ENCODE measurements at regions not wholly inside any gene's neighbourhood (a gene's known extent, or its start where the extent isn't known, plus 50 kb on each side); places are given as distances from the start of the nearest gene placed in this dataset.
"Not testable (repeated sequence)": the region's sequence is repeated elsewhere in the genome, so short reads cannot be mapped to it uniquely, and the experiment has no call there.

DNA sequence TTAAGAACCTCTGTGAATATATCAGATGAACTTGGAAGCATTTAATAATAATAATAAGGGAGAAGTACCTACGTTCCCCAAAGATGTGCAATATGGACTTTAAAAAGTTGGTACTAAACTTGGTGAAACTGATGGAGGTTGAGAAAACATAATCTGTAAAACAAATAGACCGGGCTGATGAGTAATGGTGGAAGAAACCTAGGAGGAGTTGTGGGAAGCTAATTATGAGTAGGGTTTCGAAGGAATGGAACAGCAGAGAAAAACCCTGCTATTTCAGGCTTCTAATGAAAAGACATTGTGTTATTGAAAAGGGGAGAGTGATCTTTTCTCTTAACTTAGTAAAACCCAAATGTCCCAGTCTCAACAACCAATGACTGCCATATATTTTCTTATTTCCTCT lies 229.3 kb downstream of the PCSK1 start:
- intact Hi-C loops (cut with DNase I; ENCODE audit: low total_unique reads): no loop called here
- DNase-seq (ENCODE audit: low spot score in 2 of 2): no peak
- no peak for TF ChIP-seq POLR2A (IDR thresholded peaks at IDR 0.05)
- TF ChIP-seq, protein P1, sequence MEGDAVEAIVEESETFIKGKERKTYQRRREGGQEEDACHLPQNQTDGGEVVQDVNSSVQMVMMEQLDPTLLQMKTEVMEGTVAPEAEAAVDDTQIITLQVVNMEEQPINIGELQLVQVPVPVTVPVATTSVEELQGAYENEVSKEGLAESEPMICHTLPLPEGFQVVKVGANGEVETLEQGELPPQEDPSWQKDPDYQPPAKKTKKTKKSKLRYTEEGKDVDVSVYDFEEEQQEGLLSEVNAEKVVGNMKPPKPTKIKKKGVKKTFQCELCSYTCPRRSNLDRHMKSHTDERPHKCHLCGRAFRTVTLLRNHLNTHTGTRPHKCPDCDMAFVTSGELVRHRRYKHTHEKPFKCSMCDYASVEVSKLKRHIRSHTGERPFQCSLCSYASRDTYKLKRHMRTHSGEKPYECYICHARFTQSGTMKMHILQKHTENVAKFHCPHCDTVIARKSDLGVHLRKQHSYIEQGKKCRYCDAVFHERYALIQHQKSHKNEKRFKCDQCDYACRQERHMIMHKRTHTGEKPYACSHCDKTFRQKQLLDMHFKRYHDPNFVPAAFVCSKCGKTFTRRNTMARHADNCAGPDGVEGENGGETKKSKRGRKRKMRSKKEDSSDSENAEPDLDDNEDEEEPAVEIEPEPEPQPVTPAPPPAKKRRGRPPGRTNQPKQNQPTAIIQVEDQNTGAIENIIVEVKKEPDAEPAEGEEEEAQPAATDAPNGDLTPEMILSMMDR (IDR thresholded peaks at IDR 0.05): no peak
- WGBS, 2 donors: 47 to 68% methylated on average over 3 of the region's 3 CpGs
- no peak overlapping the region for H3K4me3 ChIP-seq (ENCODE audit: low read depth, poor library complexity, severe bottlenecking)

DNA sequence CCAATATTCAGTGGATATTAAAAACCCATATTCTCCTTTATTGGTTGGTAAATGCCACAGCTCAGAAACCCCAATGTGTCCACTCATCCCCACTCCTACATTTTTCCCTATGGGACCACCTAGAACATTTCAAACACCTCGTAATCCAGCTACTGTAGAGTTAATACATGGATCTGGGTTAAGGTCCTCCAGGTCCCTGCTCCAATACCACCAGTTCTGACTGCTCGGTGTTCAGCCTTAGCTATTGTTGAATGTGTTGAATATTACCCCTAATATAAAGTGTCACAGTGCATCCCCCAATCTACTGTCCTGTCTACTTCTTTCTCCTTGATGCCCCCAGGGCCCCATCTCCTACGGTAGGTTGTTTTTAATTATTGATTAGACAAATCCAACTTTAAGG lies 231.5 kb downstream of the PCSK1 start:
- no peak for TF ChIP-seq POLR2A (IDR thresholded peaks at IDR 0.05)
- TF ChIP-seq, protein P1 (IDR thresholded peaks at IDR 0.05): no peak
- no peak for DNase-seq (ENCODE audit: low spot score in 2 of 2)
- intact Hi-C loops (cut with DNase I; ENCODE audit: low total_unique reads): no loop called here
- no peak overlapping the region for H3K4me3 ChIP-seq (ENCODE audit: low read depth, poor library complexity, severe bottlenecking)
- 88 to 91% methylated on average over 3 of the region's 3 CpGs for WGBS, 2 donors

DNA sequence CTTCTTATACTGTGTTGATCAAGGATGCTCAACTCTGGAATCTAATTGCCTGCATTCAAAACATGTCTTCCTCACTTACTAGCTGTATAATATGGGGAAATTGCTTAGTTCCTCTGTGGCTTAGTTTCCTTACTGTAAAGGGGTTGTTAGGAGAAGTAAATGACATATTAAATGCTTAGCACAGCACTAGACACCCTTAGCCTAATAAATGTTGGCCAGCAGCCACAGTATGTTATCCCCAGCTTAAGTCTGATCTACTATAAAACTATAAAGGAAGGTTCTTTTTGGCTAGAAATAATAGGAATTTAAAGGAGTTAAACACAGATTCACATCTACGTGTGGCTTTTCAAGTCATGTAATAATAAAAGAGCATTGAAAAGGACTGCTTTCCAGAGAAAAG lies 232.4 kb downstream of the PCSK1 start:
- no peak overlapping the region for H3K4me3 ChIP-seq (ENCODE audit: low read depth, poor library complexity, severe bottlenecking)
- DNase-seq (ENCODE audit: low spot score in 2 of 2): no peak
- 27 to 48% methylated on average over 1 of the region's 1 CpG for WGBS, 2 donors
- TF ChIP-seq POLR2A (IDR thresholded peaks at IDR 0.05): no peak
- TF ChIP-seq, protein P1 (IDR thresholded peaks at IDR 0.05): no peak
- intact Hi-C loops (cut with DNase I; ENCODE audit: low total_unique reads): no loop called here

DNA sequence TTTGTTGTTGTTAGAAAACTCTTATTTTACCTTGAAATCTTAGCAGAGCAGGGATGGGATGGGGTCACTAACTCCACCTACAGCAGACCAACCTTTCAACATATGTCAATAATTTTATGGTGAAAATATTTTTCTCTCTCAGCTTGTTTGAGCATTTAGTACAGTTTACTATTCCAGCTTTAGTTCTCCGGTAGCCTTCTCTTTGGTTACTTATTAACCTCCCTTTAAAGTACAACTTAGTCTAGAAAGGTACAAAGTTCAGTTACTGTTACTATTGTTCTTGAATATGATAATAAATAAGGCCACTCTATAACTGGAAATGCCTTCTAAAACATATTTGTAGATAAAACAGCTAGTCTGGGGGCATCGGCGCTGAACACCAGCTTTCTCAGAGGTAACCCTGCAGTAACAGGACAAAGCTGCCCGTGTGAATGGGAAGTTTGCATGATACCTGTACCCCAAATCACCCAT lies 233.3 kb downstream of the PCSK1 start:
- 95 to 96% methylated on average over 4 of the region's 4 CpGs for WGBS, 2 donors
- TF ChIP-seq, protein P1 (IDR thresholded peaks at IDR 0.05): no peak
- no peak for TF ChIP-seq POLR2A (IDR thresholded peaks at IDR 0.05)
- no peak overlapping the region for H3K4me3 ChIP-seq (ENCODE audit: low read depth, poor library complexity, severe bottlenecking)
- intact Hi-C loops (cut with DNase I; ENCODE audit: low total_unique reads): no loop called here
- no peak for DNase-seq (ENCODE audit: low spot score in 2 of 2)

DNA sequence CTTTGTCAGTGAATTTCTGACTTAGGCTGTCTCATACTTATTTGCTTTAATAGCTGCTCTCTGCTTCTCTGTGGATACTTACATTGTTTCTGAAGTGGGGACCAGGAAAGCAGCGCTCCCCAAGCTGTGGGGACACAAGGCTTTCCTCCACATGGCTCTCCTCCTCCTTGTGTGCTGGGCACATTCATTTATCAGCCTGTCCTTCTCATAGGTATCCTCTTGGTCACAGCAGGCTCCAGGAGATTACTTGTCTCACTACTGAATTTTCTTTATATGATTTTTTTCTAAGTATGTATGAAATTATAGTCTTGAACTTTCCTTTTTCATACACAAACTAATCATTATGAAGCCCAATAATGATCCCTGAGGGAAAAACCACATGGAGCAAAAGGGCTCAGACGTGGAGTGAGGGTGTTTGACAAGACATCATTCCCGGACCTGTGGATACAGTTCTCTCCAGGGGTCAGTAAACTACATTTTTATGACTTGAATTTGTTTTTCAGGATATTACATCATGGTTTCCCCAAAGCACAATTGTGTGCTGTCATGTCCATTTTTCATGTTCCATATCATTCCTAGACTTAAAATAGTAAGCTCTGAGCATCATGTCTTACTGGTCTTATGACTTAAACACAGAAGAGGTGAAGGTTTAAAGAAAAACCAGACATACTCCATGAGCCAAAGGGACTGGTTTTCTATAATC lies 234.5 kb downstream of the PCSK1 start:
- intact Hi-C loops (cut with DNase I; ENCODE audit: low total_unique reads): no loop called here
- no peak for DNase-seq (ENCODE audit: low spot score in 2 of 2)
- WGBS, 2 donors: 79 to 89% methylated on average over 3 of the region's 3 CpGs
- no peak overlapping the region for H3K4me3 ChIP-seq (ENCODE audit: low read depth, poor library complexity, severe bottlenecking)
- TF ChIP-seq POLR2A (IDR thresholded peaks at IDR 0.05): no peak
- TF ChIP-seq, protein P1 (IDR thresholded peaks at IDR 0.05): no peak

DNA sequence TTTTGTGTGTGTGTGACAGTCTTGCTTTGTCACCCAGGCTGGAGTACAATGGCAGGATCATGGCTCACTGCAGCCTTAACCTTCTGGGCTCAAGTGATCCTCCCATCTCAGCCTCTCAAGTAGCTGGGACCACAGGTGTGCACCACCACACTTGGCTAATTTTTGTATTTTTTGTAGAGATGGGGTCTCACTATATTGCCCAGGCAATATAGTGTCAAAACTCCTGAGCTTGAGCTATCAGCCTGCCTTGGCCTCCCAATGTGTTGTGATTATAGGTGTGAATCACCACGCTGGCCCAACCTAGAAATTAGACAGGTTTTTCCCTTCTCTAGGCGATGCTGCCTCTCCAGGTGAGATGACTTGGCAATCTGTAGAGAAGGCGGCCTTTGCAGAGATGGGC lies 235.3 kb downstream of the PCSK1 start:
- 78 to 96% methylated on average over 3 of the region's 3 CpGs for WGBS, 2 donors
- DNase-seq (ENCODE audit: low spot score in 2 of 2); H3K4me3 ChIP-seq (ENCODE audit: low read depth, poor library complexity, severe bottlenecking); intact Hi-C loops (cut with DNase I; ENCODE audit: low total_unique reads): not testable (repeated sequence)

Data from lower leg skin (tissue), 4 donors.